WTC11 (cell line): ENCODE measurements at regions not wholly inside any gene's neighbourhood (a gene's known extent, or its start where the extent isn't known, plus 50 kb on each side); places are given as distances from the start of the nearest gene placed in this dataset.

Experiments
- ATAC-seq: fragments of 200-7000 bp; cut with Tn5 transposase; 2 replicates; pipeline ENCODE4 v1.10.0; 2021; ENCODE audit warnings: mild to moderate bottlenecking, moderate library complexity
- CTCF ChIA-PET: fragments of 300-600 bp; sonication (Branson Sonifier 250); formaldehyde crosslinking; loops from one replicate; lab custom pipeline; 2021; ENCODE audit warnings: antibody characterized with exemption; lab: Charles Lee
- POLR2A ChIA-PET: fragments of 350-600 bp; sonication (Branson Sonifier 250); formaldehyde crosslinking; loops from one replicate; lab custom pipeline; 2021; ENCODE audit warnings: antibody characterized with exemption; lab: Charles Lee
- DNase-seq: peaks from one replicate; pipeline ENCODE4 v3.0.0; 2021; ENCODE audit warnings: low spot score
- H3K27ac Mint-ChIP-seq: 2 replicates; pipeline ENCODE4 v1.8.0; 2021; ENCODE audit warnings: mixed read lengths
- H3K27me3 Mint-ChIP-seq: 2 replicates; pipeline ENCODE4 v1.8.0; 2021; ENCODE audit warnings: low read depth, mild to moderate bottlenecking, moderate library complexity, mixed read lengths
- H3K36me3 Mint-ChIP-seq: 2 replicates; pipeline ENCODE4 v1.8.0; 2021; ENCODE audit warnings: mixed read lengths
- H3K4me1 Mint-ChIP-seq: 2 replicates; pipeline ENCODE4 v1.8.0; 2022; ENCODE audit warnings: mixed read lengths
- H3K4me3 Mint-ChIP-seq: 2 replicates; pipeline ENCODE4 v1.8.0; 2021; ENCODE audit warnings: mild to moderate bottlenecking, moderate library complexity, mixed read lengths
- H3K9me3 Mint-ChIP-seq: 2 replicates; pipeline ENCODE4 v1.8.0; 2021; ENCODE audit warnings: mixed read lengths
- FOXJ3 ChIP-seq: sonication (generic); formaldehyde crosslinking; IDR thresholded peaks from 2 replicates; pipeline ENCODE4 v1.9.0; 2021; ENCODE audit warnings: missing genetic modification reagents, mild to moderate bottlenecking, borderline replicate concordance
- FOXP1 ChIP-seq: sonication (generic); formaldehyde crosslinking; IDR thresholded peaks from 2 replicates; pipeline ENCODE4 v1.8.0; 2022; ENCODE audit warnings: missing genetic modification reagents, mild to moderate bottlenecking, moderate library complexity, borderline replicate concordance
- IRF1 ChIP-seq: sonication (generic); formaldehyde crosslinking; IDR thresholded peaks from 2 replicates; pipeline ENCODE4 v1.8.0; 2023; ENCODE audit warnings: missing genetic modification reagents
- MXD4 ChIP-seq: fragments of 250-450 bp; sonication (Bioruptor Pico); IDR thresholded peaks from 2 replicates; pipeline ENCODE4 v1.8.0; 2021; ENCODE audit warnings: mild to moderate bottlenecking, moderate library complexity, borderline replicate concordance
- NFE2L1 ChIP-seq: sonication (generic); formaldehyde crosslinking; IDR thresholded peaks from 2 replicates; pipeline ENCODE4 v1.8.1; 2023; ENCODE audit warnings: missing genetic modification reagents
- RELA ChIP-seq: sonication (generic); formaldehyde crosslinking; IDR thresholded peaks from 2 replicates; pipeline ENCODE4 v1.8.1; 2022; ENCODE audit warnings: missing genetic modification reagents, mild to moderate bottlenecking, borderline replicate concordance
- SOX15 ChIP-seq: fragments of 250-450 bp; sonication (Bioruptor Pico); IDR thresholded peaks from 2 replicates; pipeline ENCODE4 v1.9.0; 2021; ENCODE audit warnings: mild to moderate bottlenecking
- SP1 ChIP-seq: sonication (generic); formaldehyde crosslinking; conservative IDR thresholded peaks from 2 replicates; pipeline ENCODE4 v1.8.1; 2022; ENCODE audit warnings: missing genetic modification reagents
- TP53 ChIP-seq: sonication (generic); formaldehyde crosslinking; IDR thresholded peaks from 2 replicates; pipeline ENCODE4 v1.8.1; 2023; ENCODE audit warnings: mild to moderate bottlenecking, missing genetic modification reagents
- ZBTB21 ChIP-seq: sonication (generic); formaldehyde crosslinking; IDR thresholded peaks from 2 replicates; pipeline ENCODE4 v1.8.1; 2023; ENCODE audit warnings: mild to moderate bottlenecking, missing genetic modification reagents, borderline replicate concordance
- ZNF219 ChIP-seq: sonication (generic); formaldehyde crosslinking; IDR thresholded peaks from 2 replicates; pipeline ENCODE4 v1.8.0; 2023; ENCODE audit warnings: missing genetic modification reagents, mild to moderate bottlenecking, borderline replicate concordance
- ZNF232 ChIP-seq: sonication (generic); formaldehyde crosslinking; IDR thresholded peaks from 2 replicates; pipeline ENCODE4 v1.8.0; 2022; ENCODE audit warnings: mild to moderate bottlenecking, missing genetic modification reagents
- ZNF281 ChIP-seq: sonication (generic); formaldehyde crosslinking; IDR thresholded peaks from 2 replicates; pipeline ENCODE4 v1.8.0; 2023; ENCODE audit warnings: mild to moderate bottlenecking, missing genetic modification reagents
- ZNF317 ChIP-seq: sonication (generic); formaldehyde crosslinking; IDR thresholded peaks from 2 replicates; pipeline ENCODE4 v1.8.1; 2023; ENCODE audit warnings: low read depth, mild to moderate bottlenecking, moderate library complexity, missing genetic modification reagents, borderline replicate concordance
- TF ChIP-seq, protein P1 (sequence below): fragments of 250-450 bp; sonication (Bioruptor Pico); IDR thresholded peaks from 2 replicates; pipeline ENCODE4 v1.8.0; 2021; ENCODE audit warnings: mild to moderate bottlenecking
- TF ChIP-seq, protein P2 (sequence below): sonication (generic); formaldehyde crosslinking; IDR thresholded peaks from 2 replicates; pipeline ENCODE4 v1.8.1; 2023; ENCODE audit warnings: mild to moderate bottlenecking, missing genetic modification reagents, borderline replicate concordance
- TF ChIP-seq, protein P3 (sequence below): fragments of 250-450 bp; sonication (Bioruptor Pico); IDR thresholded peaks from 2 replicates; pipeline ENCODE4 v1.9.0; 2021; ENCODE audit warnings: mild to moderate bottlenecking
- TF ChIP-seq, protein P4 (sequence below): sonication (generic); formaldehyde crosslinking; conservative IDR thresholded peaks from 2 replicates; pipeline ENCODE4 v1.8.1; 2022; ENCODE audit warnings: mild to moderate bottlenecking, missing genetic modification reagents

- no peak for TF ChIP-seq ZNF281
- TF ChIP-seq, protein P1, sequence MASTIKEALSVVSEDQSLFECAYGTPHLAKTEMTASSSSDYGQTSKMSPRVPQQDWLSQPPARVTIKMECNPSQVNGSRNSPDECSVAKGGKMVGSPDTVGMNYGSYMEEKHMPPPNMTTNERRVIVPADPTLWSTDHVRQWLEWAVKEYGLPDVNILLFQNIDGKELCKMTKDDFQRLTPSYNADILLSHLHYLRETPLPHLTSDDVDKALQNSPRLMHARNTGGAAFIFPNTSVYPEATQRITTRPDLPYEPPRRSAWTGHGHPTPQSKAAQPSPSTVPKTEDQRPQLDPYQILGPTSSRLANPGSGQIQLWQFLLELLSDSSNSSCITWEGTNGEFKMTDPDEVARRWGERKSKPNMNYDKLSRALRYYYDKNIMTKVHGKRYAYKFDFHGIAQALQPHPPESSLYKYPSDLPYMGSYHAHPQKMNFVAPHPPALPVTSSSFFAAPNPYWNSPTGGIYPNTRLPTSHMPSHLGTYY (CRISPR knock-in tag), result no peak
- TF ChIP-seq RELA (CRISPR knock-in tag), result no peak
- TF ChIP-seq SOX15 (CRISPR knock-in tag), result no peak
- TF ChIP-seq FOXP1 (CRISPR knock-in tag), result no peak
- no peak for TF ChIP-seq MXD4 (CRISPR knock-in tag)
- TF ChIP-seq SP1, result no peak
- no peak for TF ChIP-seq IRF1
- TF ChIP-seq, protein P2, sequence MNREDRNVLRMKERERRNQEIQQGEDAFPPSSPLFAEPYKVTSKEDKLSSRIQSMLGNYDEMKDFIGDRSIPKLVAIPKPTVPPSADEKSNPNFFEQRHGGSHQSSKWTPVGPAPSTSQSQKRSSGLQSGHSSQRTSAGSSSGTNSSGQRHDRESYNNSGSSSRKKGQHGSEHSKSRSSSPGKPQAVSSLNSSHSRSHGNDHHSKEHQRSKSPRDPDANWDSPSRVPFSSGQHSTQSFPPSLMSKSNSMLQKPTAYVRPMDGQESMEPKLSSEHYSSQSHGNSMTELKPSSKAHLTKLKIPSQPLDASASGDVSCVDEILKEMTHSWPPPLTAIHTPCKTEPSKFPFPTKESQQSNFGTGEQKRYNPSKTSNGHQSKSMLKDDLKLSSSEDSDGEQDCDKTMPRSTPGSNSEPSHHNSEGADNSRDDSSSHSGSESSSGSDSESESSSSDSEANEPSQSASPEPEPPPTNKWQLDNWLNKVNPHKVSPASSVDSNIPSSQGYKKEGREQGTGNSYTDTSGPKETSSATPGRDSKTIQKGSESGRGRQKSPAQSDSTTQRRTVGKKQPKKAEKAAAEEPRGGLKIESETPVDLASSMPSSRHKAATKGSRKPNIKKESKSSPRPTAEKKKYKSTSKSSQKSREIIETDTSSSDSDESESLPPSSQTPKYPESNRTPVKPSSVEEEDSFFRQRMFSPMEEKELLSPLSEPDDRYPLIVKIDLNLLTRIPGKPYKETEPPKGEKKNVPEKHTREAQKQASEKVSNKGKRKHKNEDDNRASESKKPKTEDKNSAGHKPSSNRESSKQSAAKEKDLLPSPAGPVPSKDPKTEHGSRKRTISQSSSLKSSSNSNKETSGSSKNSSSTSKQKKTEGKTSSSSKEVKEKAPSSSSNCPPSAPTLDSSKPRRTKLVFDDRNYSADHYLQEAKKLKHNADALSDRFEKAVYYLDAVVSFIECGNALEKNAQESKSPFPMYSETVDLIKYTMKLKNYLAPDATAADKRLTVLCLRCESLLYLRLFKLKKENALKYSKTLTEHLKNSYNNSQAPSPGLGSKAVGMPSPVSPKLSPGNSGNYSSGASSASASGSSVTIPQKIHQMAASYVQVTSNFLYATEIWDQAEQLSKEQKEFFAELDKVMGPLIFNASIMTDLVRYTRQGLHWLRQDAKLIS (CRISPR knock-in tag), result no peak
- no peak for TF ChIP-seq TP53
- TF ChIP-seq, protein P3, sequence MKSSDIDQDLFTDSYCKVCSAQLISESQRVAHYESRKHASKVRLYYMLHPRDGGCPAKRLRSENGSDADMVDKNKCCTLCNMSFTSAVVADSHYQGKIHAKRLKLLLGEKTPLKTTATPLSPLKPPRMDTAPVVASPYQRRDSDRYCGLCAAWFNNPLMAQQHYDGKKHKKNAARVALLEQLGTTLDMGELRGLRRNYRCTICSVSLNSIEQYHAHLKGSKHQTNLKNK (CRISPR knock-in tag), result no peak
- TF ChIP-seq NFE2L1 (CRISPR knock-in tag), result no peak
Measured at GRCh38 chrX:99033226-99033901, 1376.7 kb downstream of the PCDH19 start (continued).

DNA sequence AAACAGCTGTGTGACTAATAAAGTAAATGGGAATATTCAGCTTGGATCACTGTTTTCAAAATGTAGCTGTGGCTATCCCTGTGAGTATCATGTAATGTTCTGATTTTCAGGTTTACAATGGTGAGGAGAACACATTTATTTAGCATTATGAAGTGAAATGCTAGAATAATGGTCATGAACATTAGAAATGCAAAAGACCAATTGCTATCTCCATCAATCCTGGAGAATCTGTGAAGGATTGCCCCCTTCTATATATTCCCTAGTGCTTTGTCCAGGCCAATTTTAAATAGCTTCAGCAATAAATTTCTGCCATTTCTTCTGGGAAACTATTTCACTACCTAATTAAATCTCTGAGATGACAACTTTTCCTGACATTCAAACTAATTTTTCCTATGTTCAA is 1399.1 kb downstream of the PCDH19 start:
- H3K36me3 Mint-ChIP-seq, result peaks cover 5% of the 10 kb centered on the region
- ChIA-PET POLR2A (no interaction called here), CTCF (no interaction called here)
- no peaks in the 10 kb centered on the region for H3K27me3 Mint-ChIP-seq
- H3K27ac Mint-ChIP-seq, result no peak overlapping the region
- no peak overlapping the region for H3K4me3 Mint-ChIP-seq
- DNase-seq (no peak), ATAC-seq (no peak)
- H3K4me1 Mint-ChIP-seq, result no peaks in the 10 kb centered on the region
- peaks cover 9% of the 10 kb centered on the region for H3K9me3 Mint-ChIP-seq
- TF ChIP-seq ZNF317 (CRISPR knock-in tag), result no peak
- TF ChIP-seq, protein P2 (CRISPR knock-in tag), result no peak
- TF ChIP-seq, protein P4, sequence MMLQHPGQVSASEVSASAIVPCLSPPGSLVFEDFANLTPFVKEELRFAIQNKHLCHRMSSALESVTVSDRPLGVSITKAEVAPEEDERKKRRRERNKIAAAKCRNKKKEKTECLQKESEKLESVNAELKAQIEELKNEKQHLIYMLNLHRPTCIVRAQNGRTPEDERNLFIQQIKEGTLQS, result no peak
- no peak for TF ChIP-seq ZNF232 (CRISPR knock-in tag)
- TF ChIP-seq ZBTB21 (CRISPR knock-in tag), result no peak
- no peak for TF ChIP-seq FOXJ3
- TF ChIP-seq ZNF219, result no peak
